Left ventricle myocardium superior (tissue), 1 donor: ENCODE measurements at regions not wholly inside any gene's neighbourhood (a gene's known extent, or its start where the extent isn't known, plus 50 kb on each side); places are given as distances from the start of the nearest gene placed in this dataset.

Experiments
- ATAC-seq: fragments of 200-7000 bp; cut with Tn5 transposase; one replicate; pipeline ENCODE4 v1.9.1; 2020; ENCODE audit warnings: mild to moderate bottlenecking, moderate library complexity
- DNase-seq: peaks from one replicate; pipeline ENCODE4 v3.0.0-alpha.2; 2020
- intact Hi-C: fragments of 100-400 bp; cut with micrococcal nuclease; formaldehyde crosslinking; loops from one replicate; pipeline ENCODE4 v1.11.0; 2022
- donor health status: DM: no; HTN: yes; CAD: no; lungs with severe emphysema.

DNA sequence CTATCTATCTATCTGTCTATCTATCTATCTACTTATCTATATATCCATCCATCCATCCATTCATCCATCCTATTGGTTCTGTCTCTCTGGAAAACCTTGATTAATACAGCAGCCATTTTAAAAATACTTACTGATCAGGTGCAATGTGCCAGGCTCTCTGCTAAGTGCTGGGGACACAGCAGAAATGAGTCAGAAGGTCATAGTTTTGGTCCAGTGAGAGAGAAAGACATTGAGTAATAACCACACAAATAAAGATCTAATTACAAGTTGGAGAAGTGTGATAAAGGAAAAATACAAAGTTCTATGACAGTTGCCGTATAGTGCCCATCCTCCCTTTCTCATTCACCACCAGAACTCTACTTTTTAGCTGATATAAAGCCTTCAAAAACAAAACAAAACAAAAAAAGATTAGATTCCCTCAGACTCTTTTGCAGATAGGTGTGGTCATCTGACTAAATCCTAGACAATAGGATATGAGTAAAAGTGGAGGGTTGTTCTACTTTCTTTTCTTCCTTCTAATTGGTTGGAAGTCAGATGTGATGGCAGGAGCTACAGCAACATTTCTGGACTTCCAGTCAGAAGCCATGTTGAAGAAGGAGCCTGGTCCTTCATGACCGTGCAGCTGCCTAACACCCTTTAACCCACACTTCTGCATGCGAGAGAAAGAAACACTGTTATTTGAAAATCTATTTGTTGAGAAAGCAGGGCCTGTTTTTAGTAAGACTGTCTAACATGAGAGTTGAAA lies 72.0 kb upstream of the TOX3 start:
- DNase-seq, result no peak
- ATAC-seq, result no peak
- intact Hi-C loops, result no loop called here

DNA sequence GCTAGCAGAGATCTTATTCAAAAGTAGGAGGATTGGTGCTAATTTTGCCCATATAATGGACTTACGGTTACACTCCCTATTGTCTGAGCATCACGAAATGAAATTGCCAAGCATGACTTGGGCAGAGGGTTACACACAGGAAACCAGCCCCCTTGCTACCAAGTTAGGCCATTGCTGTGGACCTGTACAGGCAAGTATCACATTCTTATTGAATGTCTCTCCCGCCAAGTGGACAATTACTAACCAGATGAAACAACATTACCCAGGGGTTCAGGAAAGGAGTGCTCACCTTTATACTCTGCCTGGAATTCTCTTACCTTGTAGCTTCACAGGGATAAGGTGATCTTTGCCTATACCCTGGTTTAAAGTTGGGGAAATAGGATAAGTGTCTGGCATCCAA lies 70.6 kb upstream of the TOX3 start:
- ATAC-seq (no peak), DNase-seq (no peak)
- intact Hi-C loops, result no loop called here

GRCh38 chr16:52613508-52613907 lies 66.6 kb upstream of the TOX3 start:
- no peak for DNase-seq
- intact Hi-C loops, result no loop called here
- ATAC-seq, result no peak

DNA sequence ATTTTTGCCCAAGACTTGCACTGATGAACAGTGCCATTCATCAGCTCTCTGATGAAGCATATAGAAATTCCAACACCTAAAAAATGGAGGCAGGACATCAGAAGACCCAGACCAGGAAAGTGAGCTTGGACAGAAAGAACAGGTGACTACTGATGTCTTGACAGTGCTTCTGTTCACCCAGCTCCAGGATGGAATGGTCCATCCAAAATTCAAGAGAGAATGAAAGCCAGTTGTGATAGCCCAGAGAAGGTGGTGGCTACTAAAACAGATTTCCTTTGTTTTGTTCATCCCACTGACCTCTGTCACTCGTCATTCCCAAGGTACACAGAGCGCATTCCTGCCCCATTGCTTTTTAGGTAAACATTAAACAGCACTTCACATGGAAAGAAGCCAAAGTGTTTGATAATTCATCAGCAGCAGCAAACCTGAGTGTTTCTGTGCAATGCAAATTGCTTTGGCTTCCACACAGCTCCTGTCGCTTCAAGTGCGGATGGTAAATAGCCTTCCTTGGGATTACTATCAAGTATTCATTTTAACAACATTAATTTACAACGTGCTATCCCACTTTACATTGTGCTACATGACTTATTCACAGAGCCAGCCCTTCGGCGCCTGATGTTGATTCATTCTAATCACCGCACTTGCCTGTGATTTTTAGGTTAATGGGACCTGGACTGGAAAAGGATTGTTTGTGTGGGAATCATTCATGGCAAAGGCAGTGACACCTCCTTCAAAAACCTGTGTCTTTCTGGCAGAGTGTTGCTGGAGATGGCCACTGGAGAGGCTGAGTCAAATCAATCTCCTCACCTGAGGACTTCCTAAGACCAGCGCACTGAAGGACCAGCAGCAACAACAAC lies 65.1 kb upstream of the TOX3 start:
- no peak for DNase-seq
- no peak for ATAC-seq
- intact Hi-C loops, result no loop called here

GRCh38 chr16:52603015-52603414 lies 56.1 kb upstream of the TOX3 start:
- intact Hi-C loops, result no loop called here
- no peak for ATAC-seq
- no peak for DNase-seq

- ATAC-seq (no peak), DNase-seq (no peak)
- intact Hi-C loops, result no loop called here
These were observed 51.0 kb upstream of the TOX3 start for GRCh38 chr16:52597772-52598483.

- intact Hi-C loops, result no loop called here
- no peak for ATAC-seq
- no peak for DNase-seq
These were observed 50.3 kb upstream of the TOX3 start for GRCh38 chr16:52597073-52597771.
